ENCODE measurements at regions not wholly inside any gene's neighbourhood (a gene's known extent, or its start where the extent isn't known, plus 50 kb on each side); places are given as distances from the start of the nearest gene placed in this dataset.
"Not testable (repeated sequence)": the region's sequence is repeated elsewhere in the genome, so short reads cannot be mapped to it uniquely, and the experiment has no call there.

- DNase-seq (ENCODE audit: low read depth in 3 of 3, low spot score in 1 of 3): no peak
Observed at GRCh38 chr14:53228966-53229365, 75.8 kb upstream of the DDHD1 start.

GRCh38 chr14:53227154-53227718 lies 74.1 kb upstream of the DDHD1 start:
- no peak for DNase-seq (ENCODE audit: low read depth in 3 of 3, low spot score in 1 of 3)

GRCh38 chr14:53226553-53226952 lies 73.4 kb upstream of the DDHD1 start:
- no peak for DNase-seq (ENCODE audit: low read depth in 3 of 3, low spot score in 1 of 3)

GRCh38 chr14:53220914-53221313 lies 67.8 kb upstream of the DDHD1 start:
- no peak for DNase-seq (ENCODE audit: low read depth in 3 of 3, low spot score in 1 of 3)

GRCh38 chr14:53218161-53218560 lies 65.0 kb upstream of the DDHD1 start:
- DNase-seq (ENCODE audit: low read depth in 3 of 3, low spot score in 1 of 3): no peak

GRCh38 chr14:53217316-53217994 lies 64.3 kb upstream of the DDHD1 start:
- peak; percentile 18 to 44 (median 36) for DNase-seq (ENCODE audit: low read depth in 3 of 3, low spot score in 1 of 3)

- not testable (repeated sequence) for DNase-seq (ENCODE audit: low read depth in 3 of 3, low spot score in 1 of 3)
Observed at GRCh38 chr14:53216955-53217315, 63.8 kb upstream of the DDHD1 start.

- DNase-seq (ENCODE audit: low read depth in 3 of 3, low spot score in 1 of 3): not testable (repeated sequence)
Observed at GRCh38 chr14:53216478-53216877, 63.4 kb upstream of the DDHD1 start.

- DNase-seq (ENCODE audit: low read depth in 3 of 3, low spot score in 1 of 3): no peak
Observed at GRCh38 chr14:53215101-53215500, 62.0 kb upstream of the DDHD1 start.

GRCh38 chr14:53214384-53214783 lies 61.3 kb upstream of the DDHD1 start:
- DNase-seq (ENCODE audit: low read depth in 3 of 3, low spot score in 1 of 3): no peak

- no peak for DNase-seq (ENCODE audit: low read depth in 3 of 3, low spot score in 1 of 3)
Observed at GRCh38 chr14:53213761-53214160, 60.6 kb upstream of the DDHD1 start.

- no peak for DNase-seq (ENCODE audit: low read depth in 3 of 3, low spot score in 1 of 3)
Observed at GRCh38 chr14:53209370-53209769, 56.2 kb upstream of the DDHD1 start.

Data from stimulated activated CD4-positive, alpha-beta T cell treated with anti-CD3 and anti-CD28 coated beads, TNF-alpha, amount 100 ng/mL, for 1 hour (primary cell).